ENCODE measurements at regions not wholly inside any gene's neighbourhood (a gene's known extent, or its start where the extent isn't known, plus 50 kb on each side); places are given as distances from the start of the nearest gene placed in this dataset.

DNA sequence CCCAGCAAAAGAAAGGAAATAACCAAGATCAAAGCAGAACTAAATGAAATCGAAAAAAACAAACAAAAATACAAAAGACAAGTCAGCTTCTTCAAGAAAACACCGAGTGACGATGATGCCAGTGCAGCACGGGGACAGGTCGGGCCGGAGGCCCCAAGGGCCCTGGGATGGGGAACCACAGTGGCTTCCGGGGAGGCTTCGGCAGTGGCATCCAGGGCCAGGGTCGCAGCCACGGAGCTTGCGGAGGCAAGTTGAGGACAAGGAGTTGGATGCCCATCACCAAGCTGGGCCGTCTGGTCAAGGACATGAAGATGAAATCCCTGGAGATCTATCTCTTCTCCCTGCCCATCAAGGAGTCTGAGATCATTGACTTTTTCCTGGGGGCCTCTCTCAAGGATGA lies 53.2 kb upstream of the WDR41 start:
- Histone ChIP-seq H4K20me1 (ENCODE audit: insufficient read depth, low read length) (no peaks in the 10 kb centered on the region), H3K4me1 (ENCODE audit: control insufficient read depth in 1 of 2, insufficient read depth in 2 of 2, low read length in 2 of 2) (no peaks in the 10 kb centered on the region), H3K79me2 (ENCODE audit: insufficient read depth, low read length) (no peaks in the 10 kb centered on the region), H3K9ac (ENCODE audit: insufficient read depth, low read length, poor library complexity, severe bottlenecking) (no peak overlapping the region), H3K4me3 (replicated peaks in 1 of 3; ENCODE audit: low read depth in 2 of 3, low read length in 3 of 3) (no peak overlapping the region), H3K36me3 (replicated peaks in 1 of 2; ENCODE audit: control insufficient read depth in 1 of 2, insufficient read depth in 2 of 2, low read length in 2 of 2) (no peaks in the 10 kb centered on the region), H2AFZ (ENCODE audit: insufficient read depth, low read depth, low read length, poor library complexity, severe bottlenecking) (no peak overlapping the region), H3K4me2 (replicated peaks; ENCODE audit: extremely low read depth, low read length, poor library complexity, severe bottlenecking) (no peak overlapping the region), H3K27me3 (ENCODE audit: control insufficient read depth in 2 of 2, insufficient read depth in 2 of 2, low read length in 2 of 2) (no peaks in the 10 kb centered on the region), H3K9me3 (replicated peaks in 1 of 2; ENCODE audit: control insufficient read depth in 1 of 2, insufficient read depth in 1 of 2, low read length in 2 of 2) (no peaks in the 10 kb centered on the region), H3K27ac (ENCODE audit: low read depth in 1 of 2, low read length in 2 of 2) (no peak overlapping the region)
- 100% methylated on average over 7 of the region's 12 CpGs for WGBS (ENCODE audit: insufficient coverage)
- TF ChIP-seq, protein P1, sequence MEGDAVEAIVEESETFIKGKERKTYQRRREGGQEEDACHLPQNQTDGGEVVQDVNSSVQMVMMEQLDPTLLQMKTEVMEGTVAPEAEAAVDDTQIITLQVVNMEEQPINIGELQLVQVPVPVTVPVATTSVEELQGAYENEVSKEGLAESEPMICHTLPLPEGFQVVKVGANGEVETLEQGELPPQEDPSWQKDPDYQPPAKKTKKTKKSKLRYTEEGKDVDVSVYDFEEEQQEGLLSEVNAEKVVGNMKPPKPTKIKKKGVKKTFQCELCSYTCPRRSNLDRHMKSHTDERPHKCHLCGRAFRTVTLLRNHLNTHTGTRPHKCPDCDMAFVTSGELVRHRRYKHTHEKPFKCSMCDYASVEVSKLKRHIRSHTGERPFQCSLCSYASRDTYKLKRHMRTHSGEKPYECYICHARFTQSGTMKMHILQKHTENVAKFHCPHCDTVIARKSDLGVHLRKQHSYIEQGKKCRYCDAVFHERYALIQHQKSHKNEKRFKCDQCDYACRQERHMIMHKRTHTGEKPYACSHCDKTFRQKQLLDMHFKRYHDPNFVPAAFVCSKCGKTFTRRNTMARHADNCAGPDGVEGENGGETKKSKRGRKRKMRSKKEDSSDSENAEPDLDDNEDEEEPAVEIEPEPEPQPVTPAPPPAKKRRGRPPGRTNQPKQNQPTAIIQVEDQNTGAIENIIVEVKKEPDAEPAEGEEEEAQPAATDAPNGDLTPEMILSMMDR (IDR thresholded peaks at IDR 0.05), result no peak
- H3K36me3 Mint-ChIP-seq, result no peaks in the 10 kb centered on the region
- H3K27me3 Mint-ChIP-seq (ENCODE audit: low read depth in 3 of 3), result peaks cover 0 to 1% (median 1%) of the 10 kb centered on the region in 3 donors
- H3K4me1 Mint-ChIP-seq, result no peaks in the 10 kb centered on the region
- H3K4me3 Mint-ChIP-seq, result no peak overlapping the region
- H3K27ac Mint-ChIP-seq, result no peak overlapping the region
- no peak for DNase-seq
- intact Hi-C loops (cut with micrococcal nuclease), result no loop called here
- peaks cover 6 to 28% (median 11%) of the 10 kb centered on the region in 7 donors for H3K9me3 Mint-ChIP-seq
